Body of pancreas (tissue), 4 donors: ENCODE measurements at regions not wholly inside any gene's neighbourhood (a gene's known extent, or its start where the extent isn't known, plus 50 kb on each side); places are given as distances from the start of the nearest gene placed in this dataset.

ENCODE experiments used
- CTCF ChIP-seq, 7 experiments: fragments of 450-650 bp in 4 of 7; fragments of 200-600 bp in 3 of 7; sonication (generic) in 3 of 7; IDR thresholded peaks; one replicate each; pipeline ENCODE4 v1.5.1; 2016 to 2019; ENCODE audit warnings: antibody characterized with exemption in 7 of 7
- POLR2A ChIP-seq, 3 donors: fragments of 450-650 bp; IDR thresholded peaks; one replicate each; pipeline ENCODE4 v1.6.1; 2016; ENCODE audit warnings: antibody characterized with exemption in 3 of 3, mild to moderate bottlenecking in 2 of 3

- TF ChIP-seq CTCF (IDR thresholded peaks at IDR 0.05) = no peak
- TF ChIP-seq POLR2A (IDR thresholded peaks at IDR 0.05) = no peak
These were observed 597.2 kb upstream of the CDH10 start for GRCh38 chr5:25241981-25242380.
